Stimulated activated CD8-positive, alpha-beta memory T cell treated with anti-CD3 and anti-CD28 coated beads, Interleukin-7, amount 100 ng/mL, for 48 hours (primary cell): ENCODE measurements at regions not wholly inside any gene's neighbourhood (a gene's known extent, or its start where the extent isn't known, plus 50 kb on each side); places are given as distances from the start of the nearest gene placed in this dataset.
"Not testable (repeated sequence)": the region's sequence is repeated elsewhere in the genome, so short reads cannot be mapped to it uniquely, and the experiment has no call there.

ENCODE experiments used
- DNase-seq, 2 donors: peaks; one replicate each; pipeline ENCODE4 v3.0.0-alpha.2; 2020; ENCODE audit warnings: low read depth in 1 of 2; ENCODE audit errors: extremely low read depth in 1 of 2

GRCh38 chr20:22841846-22842245, 193.3 kb upstream of the SSTR4 start:
- DNase-seq = no peak

GRCh38 chr20:22842793-22843192, 192.3 kb upstream of the SSTR4 start:
- DNase-seq = no peak

GRCh38 chr20:22844959-22845358, 190.2 kb upstream of the SSTR4 start:
- DNase-seq = no peak

- DNase-seq = no peak
Measured at GRCh38 chr20:22846863-22847262, 188.2 kb upstream of the SSTR4 start.

GRCh38 chr20:22848364-22848763, 186.7 kb upstream of the SSTR4 start:
- DNase-seq = no peak

GRCh38 chr20:22851679-22852346, 183.3 kb upstream of the SSTR4 start:
- DNase-seq = not testable (repeated sequence)

- DNase-seq = no peak
Measured at GRCh38 chr20:22861231-22861980, 173.7 kb upstream of the SSTR4 start.

GRCh38 chr20:22861990-22862389, 173.1 kb upstream of the SSTR4 start:
- DNase-seq = no peak

GRCh38 chr20:22862671-22863230, 172.4 kb upstream of the SSTR4 start:
- DNase-seq = no peak

GRCh38 chr20:22863826-22864225, 171.3 kb upstream of the SSTR4 start:
- DNase-seq = no peak

GRCh38 chr20:22866812-22867341, 168.2 kb upstream of the SSTR4 start:
- DNase-seq = no peak

- DNase-seq = no peak
Measured at GRCh38 chr20:22878166-22878565, 156.9 kb upstream of the SSTR4 start.

- no peak for DNase-seq
Measured at GRCh38 chr20:22880277-22880676, 154.8 kb upstream of the SSTR4 start.

GRCh38 chr20:22887796-22888195, 147.3 kb upstream of the SSTR4 start:
- no peak for DNase-seq

- no peak for DNase-seq
Measured at GRCh38 chr20:22890594-22891300, 144.4 kb upstream of the SSTR4 start.

- no peak for DNase-seq
Measured at GRCh38 chr20:22901164-22901563, 133.9 kb upstream of the SSTR4 start.

GRCh38 chr20:22901921-22902320, 133.2 kb upstream of the SSTR4 start:
- no peak for DNase-seq

GRCh38 chr20:22904386-22904785, 130.7 kb upstream of the SSTR4 start:
- DNase-seq = no peak

- DNase-seq = no peak
Measured at GRCh38 chr20:22904905-22905304, 130.2 kb upstream of the SSTR4 start.

- DNase-seq = no peak
Measured at GRCh38 chr20:22905658-22906057, 129.5 kb upstream of the SSTR4 start.

GRCh38 chr20:22908437-22908836, 126.7 kb upstream of the SSTR4 start:
- no peak for DNase-seq
